ENCODE measurements at regions not wholly inside any gene's neighbourhood (a gene's known extent, or its start where the extent isn't known, plus 50 kb on each side); places are given as distances from the start of the nearest gene placed in this dataset.

DNA sequence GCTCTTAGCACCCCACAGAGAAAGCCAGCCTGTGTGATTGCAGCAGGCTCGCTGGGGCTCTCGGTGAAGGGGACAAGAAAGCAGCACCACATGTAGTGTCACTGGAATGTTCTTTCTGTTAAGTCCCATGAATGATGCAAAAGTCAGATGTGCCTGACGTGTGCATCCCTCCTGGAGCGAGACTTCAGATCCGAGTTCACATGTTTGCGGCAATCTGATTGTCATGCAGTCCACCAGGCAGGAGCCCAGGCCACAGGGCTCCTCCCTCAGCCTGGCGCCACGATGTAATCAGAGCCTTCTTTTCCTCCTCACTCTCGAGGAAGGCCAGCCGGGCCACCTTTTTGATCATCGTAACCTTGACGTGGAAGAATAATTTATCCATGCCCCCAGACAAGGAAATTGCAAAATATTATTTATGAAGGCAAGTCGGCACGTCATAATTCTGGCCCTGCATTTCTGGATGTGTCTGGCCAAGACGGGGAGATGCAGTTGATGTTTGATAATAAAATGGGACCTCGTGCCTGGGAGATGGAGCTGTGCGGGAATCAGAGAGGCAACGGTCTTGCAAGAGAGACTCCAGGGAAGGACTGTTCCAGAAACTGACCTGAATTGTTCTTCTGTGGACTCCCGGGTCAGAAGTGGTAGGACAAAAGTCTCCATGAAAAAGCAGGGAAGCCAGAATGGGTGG lies 214.6 kb downstream of the PHETA1 start:
- no peak for DNase-seq (ENCODE audit: low spot score)
- WGBS = 81% methylated on average over 19 of the region's 19 CpGs

More for the DNA sequence above, 214.6 kb downstream of the PHETA1 start:
- TF ChIP-seq TAF1 (conservative IDR thresholded peaks at IDR 0.05) = no peak
- TF ChIP-seq, protein P1, sequence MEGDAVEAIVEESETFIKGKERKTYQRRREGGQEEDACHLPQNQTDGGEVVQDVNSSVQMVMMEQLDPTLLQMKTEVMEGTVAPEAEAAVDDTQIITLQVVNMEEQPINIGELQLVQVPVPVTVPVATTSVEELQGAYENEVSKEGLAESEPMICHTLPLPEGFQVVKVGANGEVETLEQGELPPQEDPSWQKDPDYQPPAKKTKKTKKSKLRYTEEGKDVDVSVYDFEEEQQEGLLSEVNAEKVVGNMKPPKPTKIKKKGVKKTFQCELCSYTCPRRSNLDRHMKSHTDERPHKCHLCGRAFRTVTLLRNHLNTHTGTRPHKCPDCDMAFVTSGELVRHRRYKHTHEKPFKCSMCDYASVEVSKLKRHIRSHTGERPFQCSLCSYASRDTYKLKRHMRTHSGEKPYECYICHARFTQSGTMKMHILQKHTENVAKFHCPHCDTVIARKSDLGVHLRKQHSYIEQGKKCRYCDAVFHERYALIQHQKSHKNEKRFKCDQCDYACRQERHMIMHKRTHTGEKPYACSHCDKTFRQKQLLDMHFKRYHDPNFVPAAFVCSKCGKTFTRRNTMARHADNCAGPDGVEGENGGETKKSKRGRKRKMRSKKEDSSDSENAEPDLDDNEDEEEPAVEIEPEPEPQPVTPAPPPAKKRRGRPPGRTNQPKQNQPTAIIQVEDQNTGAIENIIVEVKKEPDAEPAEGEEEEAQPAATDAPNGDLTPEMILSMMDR (IDR thresholded peaks at IDR 0.05; ENCODE audit: low read depth, low read length, missing input control) = no peak
- TF ChIP-seq FOXA2 (IDR thresholded peaks at IDR 0.05) = no peak
- TF ChIP-seq GABPA (IDR thresholded peaks at IDR 0.05 in 1 of 2, conservative IDR thresholded peaks at IDR 0.05 in 1 of 2) = no peak
- TF ChIP-seq MAX (IDR thresholded peaks at IDR 0.05) = no peak
- TF ChIP-seq HNF4G (IDR thresholded peaks at IDR 0.05) = no peak
- TF ChIP-seq, protein P2, sequence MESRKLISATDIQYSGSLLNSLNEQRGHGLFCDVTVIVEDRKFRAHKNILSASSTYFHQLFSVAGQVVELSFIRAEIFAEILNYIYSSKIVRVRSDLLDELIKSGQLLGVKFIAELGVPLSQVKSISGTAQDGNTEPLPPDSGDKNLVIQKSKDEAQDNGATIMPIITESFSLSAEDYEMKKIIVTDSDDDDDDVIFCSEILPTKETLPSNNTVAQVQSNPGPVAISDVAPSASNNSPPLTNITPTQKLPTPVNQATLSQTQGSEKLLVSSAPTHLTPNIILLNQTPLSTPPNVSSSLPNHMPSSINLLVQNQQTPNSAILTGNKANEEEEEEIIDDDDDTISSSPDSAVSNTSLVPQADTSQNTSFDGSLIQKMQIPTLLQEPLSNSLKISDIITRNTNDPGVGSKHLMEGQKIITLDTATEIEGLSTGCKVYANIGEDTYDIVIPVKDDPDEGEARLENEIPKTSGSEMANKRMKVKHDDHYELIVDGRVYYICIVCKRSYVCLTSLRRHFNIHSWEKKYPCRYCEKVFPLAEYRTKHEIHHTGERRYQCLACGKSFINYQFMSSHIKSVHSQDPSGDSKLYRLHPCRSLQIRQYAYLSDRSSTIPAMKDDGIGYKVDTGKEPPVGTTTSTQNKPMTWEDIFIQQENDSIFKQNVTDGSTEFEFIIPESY (IDR thresholded peaks at IDR 0.05) = no peak
- TF ChIP-seq FOXA1 (IDR thresholded peaks at IDR 0.05) = no peak
- no peak for TF ChIP-seq YY1 (IDR thresholded peaks at IDR 0.05)
- TF ChIP-seq EGR1 (IDR thresholded peaks at IDR 0.05; ENCODE audit: low read depth in 2 of 2) = no peak
- no peak for TF ChIP-seq RAD21 (IDR thresholded peaks at IDR 0.05)
- no peak for TF ChIP-seq NR2F2 (IDR thresholded peaks at IDR 0.05)
- no peak for TF ChIP-seq JUND (IDR thresholded peaks at IDR 0.05)
- TF ChIP-seq RXRA (IDR thresholded peaks at IDR 0.05) = no peak
- TF ChIP-seq HNF4A (conservative IDR thresholded peaks at IDR 0.05) = no peak
- TF ChIP-seq ATF3 (IDR thresholded peaks at IDR 0.05) = no peak
- no peak for TF ChIP-seq SP1 (IDR thresholded peaks at IDR 0.05)
- TF ChIP-seq REST (IDR thresholded peaks at IDR 0.05) = no peak
- no peak overlapping the region for H3K27ac ChIP-seq (ENCODE audit: low read depth in 1 of 2, low read length in 2 of 2)
- no peak overlapping the region for H3K9ac ChIP-seq (ENCODE audit: low read depth in 1 of 2, low read length in 2 of 2)
- H3K4me1 ChIP-seq (ENCODE audit: control insufficient read depth in 4 of 4, insufficient read depth in 4 of 4, low read length in 3 of 4) = peaks cover 0 to under 1% (median 0%) of the 10 kb centered on the region in 4 donors
- H3K27me3 ChIP-seq (ENCODE audit: control insufficient read depth in 4 of 4, insufficient read depth in 4 of 4, low read length in 3 of 4) = no peaks in the 10 kb centered on the region
- no peaks in the 10 kb centered on the region for H3K9me3 ChIP-seq (ENCODE audit: control insufficient read depth in 4 of 4, low read length in 3 of 4)
- peaks cover 0 to 13% (median 8%) of the 10 kb centered on the region in 4 donors for H3K36me3 ChIP-seq (ENCODE audit: control insufficient read depth in 4 of 4, insufficient read depth in 3 of 4, low read depth in 1 of 4, low read length in 3 of 4)
- no peak overlapping the region for H3K4me3 ChIP-seq (ENCODE audit: low read depth in 1 of 3, low read length in 3 of 3)
